Thyroid gland (tissue), 4 donors: ENCODE measurements at regions not wholly inside any gene's neighbourhood (a gene's known extent, or its start where the extent isn't known, plus 50 kb on each side); places are given as distances from the start of the nearest gene placed in this dataset.

Source experiments
- CTCF ChIP-seq, 6 experiments: fragments of 200-600 bp in 3 of 6; fragments of 450-650 bp in 3 of 6; sonication (generic) in 3 of 6; IDR thresholded peaks; one replicate each; pipeline ENCODE4 v1.5.1; 2016 to 2019; ENCODE audit warnings: antibody characterized with exemption in 6 of 6, mild to moderate bottlenecking in 2 of 6, inconsistent platforms in 1 of 6, moderate library complexity in 1 of 6
- POLR2A ChIP-seq, 2 donors: fragments of 450-650 bp; IDR thresholded peaks; one replicate each; pipeline ENCODE4 v1.6.1; 2017; ENCODE audit warnings: antibody characterized with exemption in 2 of 2, mild to moderate bottlenecking in 2 of 2, moderate library complexity in 1 of 2

- TF ChIP-seq CTCF (IDR thresholded peaks at IDR 0.05) (no peak), POLR2A (IDR thresholded peaks at IDR 0.05) (no peak)
Measured at GRCh38 chr15:94845390-94845716, 614.0 kb downstream of the MCTP2 start.
